Right renal pelvis (tissue), 4 donors: ENCODE measurements at regions not wholly inside any gene's neighbourhood (a gene's known extent, or its start where the extent isn't known, plus 50 kb on each side); places are given as distances from the start of the nearest gene placed in this dataset.

Experiments
- DNase-seq, 4 donors: peaks; one replicate each; pipeline ENCODE4 v3.0.0-alpha.2; 2013; ENCODE audit warnings: low read depth in 4 of 4, low spot score in 3 of 4, missing footprints in 1 of 4

DNA sequence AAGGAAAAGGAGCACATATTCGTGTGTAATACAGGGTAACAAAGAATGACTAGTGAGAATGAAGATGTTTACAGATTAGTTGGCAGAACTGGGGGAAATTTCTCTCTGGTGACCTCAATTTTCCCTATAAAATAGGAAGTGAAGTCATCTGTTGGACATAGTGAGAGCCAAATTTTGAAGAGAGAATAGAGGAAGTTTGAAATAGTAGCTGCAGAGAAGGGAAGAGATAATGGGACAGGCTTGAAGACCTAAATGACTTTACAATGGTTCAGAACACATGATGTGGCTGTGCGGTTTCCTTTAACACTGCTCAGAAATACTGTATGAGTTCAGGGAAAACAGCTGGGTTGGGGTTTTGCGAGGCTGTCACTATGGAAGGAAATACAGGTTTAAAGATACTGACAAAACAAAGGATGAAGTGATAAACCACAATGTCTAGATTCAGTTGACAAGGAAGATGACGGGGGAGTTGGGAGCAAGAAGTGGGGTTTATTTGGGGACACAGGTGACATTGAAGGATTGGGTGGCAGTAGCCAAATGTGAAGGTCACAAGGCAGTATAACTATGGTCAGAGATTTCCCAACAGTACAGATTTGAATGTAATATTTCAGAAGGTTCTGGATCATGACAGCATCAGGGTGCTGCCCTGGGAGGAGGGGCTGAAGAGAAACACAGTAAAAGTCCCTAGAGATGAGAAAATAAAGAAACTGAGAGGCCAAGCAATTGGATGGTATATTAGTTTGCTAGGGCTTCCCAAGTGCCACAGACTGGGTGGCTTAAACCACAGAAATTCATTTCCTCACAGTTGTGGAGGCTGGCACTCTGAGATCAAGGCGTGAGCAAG, 82.6 kb upstream of the TANK start:
- DNase-seq: no peak

- DNase-seq: no peak
These were observed 82.1 kb upstream of the TANK start for GRCh38 chr2:161078211-161078539.

DNA sequence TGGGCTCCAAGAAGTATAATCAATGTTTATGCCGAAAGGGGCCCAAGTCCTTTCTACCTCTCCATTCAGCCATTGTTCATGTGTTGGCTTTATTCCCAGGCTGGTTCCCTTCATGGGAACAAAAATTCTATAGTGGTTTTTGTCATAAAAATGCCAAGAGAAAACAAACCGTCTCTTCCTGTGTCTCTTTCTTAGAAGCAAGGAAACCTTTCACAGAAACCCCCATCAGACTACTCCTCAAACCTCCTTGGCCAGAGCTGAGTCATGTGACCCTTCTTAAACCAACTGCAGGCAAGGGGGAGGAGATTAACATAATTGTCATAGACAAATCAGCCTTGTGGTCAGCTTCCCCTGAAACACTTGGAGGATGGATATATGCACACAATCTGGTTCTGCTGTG, 75.1 kb upstream of the TANK start:
- DNase-seq: no peak

DNA sequence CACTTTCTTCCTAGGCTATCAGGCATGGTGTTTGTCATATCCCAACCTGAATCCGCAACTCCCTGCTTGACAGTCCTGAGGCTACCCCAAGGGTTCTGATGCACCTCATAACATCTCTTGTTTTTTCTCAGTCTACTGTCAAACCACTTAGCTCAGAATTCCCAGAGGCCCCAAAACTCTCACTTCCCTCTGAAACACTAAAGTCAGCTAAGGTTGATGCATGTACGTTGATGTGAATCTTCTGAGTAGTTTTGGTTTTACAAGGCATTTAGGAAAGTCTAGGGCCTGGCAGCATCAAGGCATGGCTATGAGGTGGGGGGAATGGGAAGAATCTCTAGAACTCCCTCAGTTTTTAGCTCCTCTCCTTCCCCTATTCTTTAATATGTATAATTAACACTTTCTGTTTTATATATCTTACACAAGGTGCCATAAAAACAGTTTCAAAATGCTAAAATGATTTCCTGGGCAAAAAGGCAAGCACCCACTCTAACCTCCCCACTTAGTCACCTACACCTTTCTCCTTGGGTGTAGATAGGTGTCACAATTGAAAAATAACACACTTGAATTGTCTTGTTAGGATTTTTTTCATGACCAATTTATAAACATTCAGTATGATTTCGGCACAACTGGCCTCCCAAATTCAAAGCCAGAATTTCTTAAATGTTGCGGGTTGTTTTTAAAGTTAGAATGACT, 71.4 kb upstream of the TANK start:
- no peak for DNase-seq

- DNase-seq: no peak
These were observed 69.8 kb upstream of the TANK start for GRCh38 chr2:161090411-161090810.

GRCh38 chr2:161095314-161095713, 64.9 kb upstream of the TANK start:
- DNase-seq: no peak

- DNase-seq: no peak
These were observed 63.9 kb upstream of the TANK start for GRCh38 chr2:161096336-161096735.

GRCh38 chr2:161097157-161097556, 63.1 kb upstream of the TANK start:
- DNase-seq: no peak

DNA sequence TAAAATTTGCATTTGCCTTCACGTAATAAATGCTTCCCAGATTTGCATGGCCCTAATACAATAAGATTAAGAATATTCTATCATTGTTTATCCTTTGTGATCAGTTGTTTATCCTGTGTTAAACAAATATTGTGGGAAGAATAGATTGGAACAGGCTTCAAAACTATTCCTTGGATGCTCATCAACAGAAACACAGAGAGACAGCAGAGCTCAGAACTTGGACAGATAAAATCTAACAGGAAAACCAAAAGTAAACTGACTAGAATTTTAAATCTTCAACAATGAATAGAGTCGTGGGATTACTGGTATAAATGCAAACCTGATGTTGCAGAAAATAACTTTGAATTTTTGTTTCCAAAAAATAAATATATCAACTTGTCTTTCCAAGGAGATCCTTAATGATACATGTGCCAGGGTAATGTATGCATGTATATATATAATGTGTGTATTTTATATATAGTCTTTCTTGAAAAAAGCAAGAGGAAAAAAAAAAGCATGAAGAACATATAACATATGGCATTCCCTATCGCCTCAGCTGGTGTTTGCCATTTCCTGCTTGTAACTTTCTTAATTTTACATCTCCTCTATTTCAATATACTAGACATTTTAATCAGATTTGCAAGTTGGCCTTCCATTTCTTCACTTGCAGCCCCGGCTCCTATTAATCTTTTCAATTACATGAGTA, 59.9 kb upstream of the TANK start:
- DNase-seq: no peak

- DNase-seq: no peak
These were observed 58.8 kb upstream of the TANK start for GRCh38 chr2:161101406-161101805.

- DNase-seq: no peak
These were observed 57.3 kb upstream of the TANK start for GRCh38 chr2:161102770-161103450.

- no peak for DNase-seq
These were observed 56.8 kb upstream of the TANK start for GRCh38 chr2:161103451-161103831.

DNA sequence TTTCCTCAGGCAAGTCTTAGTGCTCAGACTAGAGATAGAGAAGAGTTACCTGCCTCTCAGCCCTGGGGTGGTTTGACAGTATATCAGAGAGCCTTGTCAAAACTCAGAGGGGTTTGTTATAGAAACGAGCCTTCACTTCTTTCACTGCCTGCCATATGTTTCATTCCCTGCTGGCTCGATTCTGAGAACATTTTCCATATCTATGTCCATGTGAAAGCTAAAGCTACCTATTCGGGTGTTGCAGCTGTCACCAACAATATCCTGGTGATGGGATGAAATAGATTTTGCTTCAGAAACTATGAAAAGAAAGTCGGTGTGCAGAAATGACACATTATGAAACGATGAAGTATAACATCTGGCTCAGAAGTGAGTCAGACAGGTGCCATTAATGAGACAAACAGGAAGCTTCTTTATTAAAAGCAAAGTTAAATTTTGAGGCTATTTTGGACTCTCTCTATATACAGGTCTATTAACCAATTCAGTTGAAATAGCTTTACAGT, 56.1 kb upstream of the TANK start:
- DNase-seq: no peak

GRCh38 chr2:161107265-161107664, 53.0 kb upstream of the TANK start:
- DNase-seq: no peak
